Activated effector memory CD4-positive, alpha-beta T cell treated with anti-CD3 and anti-CD28 coated beads, Interleukin-2, amount 50 U/mL, for 16 hours (primary cell): ENCODE measurements at regions not wholly inside any gene's neighbourhood (a gene's known extent, or its start where the extent isn't known, plus 50 kb on each side); places are given as distances from the start of the nearest gene placed in this dataset.
"Not testable (repeated sequence)": the region's sequence is repeated elsewhere in the genome, so short reads cannot be mapped to it uniquely, and the experiment has no call there.

Experiments
- DNase-seq: peaks from one replicate; pipeline ENCODE4 v3.0.0-alpha.2; 2020

DNA sequence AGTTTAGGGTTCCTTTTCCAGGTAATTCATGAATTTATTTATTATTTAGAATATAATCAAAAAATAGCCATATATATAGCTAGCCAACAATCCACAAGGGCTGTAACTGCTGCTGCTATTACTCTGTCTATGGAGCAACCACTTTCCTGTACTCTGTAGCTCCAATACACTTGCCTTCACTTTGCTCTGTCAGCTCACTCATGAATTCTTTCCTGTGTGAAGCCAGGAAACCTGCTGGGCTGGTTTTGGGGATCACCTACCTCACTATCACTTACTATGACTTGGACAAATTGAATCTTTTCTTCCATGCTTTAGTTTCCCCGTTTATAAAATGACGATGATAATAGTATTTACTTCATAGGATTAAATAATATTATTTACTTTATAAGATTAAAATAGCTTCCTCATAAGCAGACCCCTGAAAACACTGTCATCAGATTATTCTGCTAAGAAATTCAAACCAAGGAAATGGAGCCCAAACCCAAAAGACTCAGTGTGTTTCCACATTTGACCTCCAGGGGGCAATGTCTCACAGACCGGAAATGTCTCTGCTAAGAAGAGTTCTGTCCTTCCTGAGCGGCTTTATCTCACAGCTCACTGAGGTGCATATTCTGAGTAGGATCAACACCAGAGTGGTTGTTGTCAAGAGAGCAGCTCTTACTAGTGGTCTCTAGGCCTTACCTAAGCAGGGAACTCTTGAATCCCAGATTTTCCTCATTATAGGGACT is 457.1 kb downstream of the DAD1 start:
- peak; percentile 61 for DNase-seq

DNA sequence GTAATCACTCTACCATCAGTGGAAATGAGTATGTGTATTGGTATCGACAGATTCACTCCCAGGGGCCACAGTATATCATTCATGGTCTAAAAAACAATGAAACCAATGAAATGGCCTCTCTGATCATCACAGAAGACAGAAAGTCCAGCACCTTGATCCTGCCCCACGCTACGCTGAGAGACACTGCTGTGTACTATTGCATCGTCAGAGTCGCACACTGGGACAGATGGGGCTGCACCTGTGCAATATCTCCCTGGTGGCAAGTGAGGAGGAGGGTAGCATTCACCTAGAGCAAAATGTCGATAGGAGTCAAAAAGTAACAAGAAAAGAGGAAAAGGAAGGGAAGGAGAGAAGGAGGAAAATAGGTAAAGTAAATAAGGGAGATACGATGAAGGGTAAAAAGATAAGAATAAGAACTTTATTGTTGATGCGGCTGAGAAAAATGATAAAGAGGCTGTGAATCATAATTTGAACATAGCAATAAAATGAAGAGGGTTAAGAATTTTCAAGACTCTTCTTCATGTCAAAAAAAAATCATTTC is 450.5 kb upstream of the OR4E1 start:
- no peak for DNase-seq

GRCh38 chr14:22122829-22123560 is 449.4 kb upstream of the OR4E1 start:
- DNase-seq, result no peak

GRCh38 chr14:22122227-22122818 is 448.7 kb upstream of the OR4E1 start:
- DNase-seq, result no peak

DNA sequence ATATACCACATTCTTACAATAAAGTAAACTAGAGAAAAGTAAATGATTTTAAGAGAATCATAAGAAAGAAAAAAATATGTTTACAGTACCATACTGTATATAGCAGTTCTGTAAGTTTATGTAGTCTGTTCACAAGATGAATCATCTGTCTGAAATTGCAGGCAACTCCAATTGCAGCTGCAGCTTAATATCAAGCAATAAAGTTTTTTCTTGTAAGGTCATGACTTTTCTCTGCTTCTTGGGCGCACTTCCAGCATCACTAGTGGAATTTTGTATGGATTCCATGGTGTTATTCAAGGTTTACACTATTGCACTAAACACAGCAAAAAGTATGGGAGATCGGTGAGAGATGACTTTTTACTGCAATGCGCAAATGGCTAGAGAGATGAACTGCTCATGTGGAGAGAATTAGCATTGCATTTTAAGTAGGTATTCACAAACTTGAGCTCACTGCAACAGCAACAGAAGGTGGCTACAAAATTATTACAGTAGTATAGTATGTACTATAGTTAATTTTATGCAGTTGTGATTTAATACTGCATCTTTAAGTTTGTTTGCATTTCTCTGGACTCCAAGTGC is 445.4 kb upstream of the OR4E1 start:
- no peak for DNase-seq

DNA sequence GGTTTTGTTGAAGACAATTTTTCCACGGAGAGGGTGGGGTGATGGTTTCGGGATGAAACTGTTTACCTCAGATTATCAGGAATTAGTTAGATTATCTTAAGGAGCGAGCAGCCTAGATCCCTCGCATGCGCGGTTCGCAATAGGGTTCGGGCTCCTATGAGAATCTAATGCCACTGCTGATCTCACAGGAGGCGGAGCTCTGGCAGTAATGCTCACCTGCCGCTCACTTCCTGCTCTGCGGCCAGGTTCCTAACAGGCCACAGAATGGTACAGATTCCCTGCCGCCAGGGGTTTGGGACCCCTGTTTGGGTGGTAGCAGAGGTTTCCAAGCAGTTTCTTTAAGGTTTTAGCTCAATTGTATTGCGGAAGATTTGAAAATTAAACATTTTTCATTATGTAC is 439.8 kb upstream of the OR4E1 start:
- peak; percentile 67 for DNase-seq

DNA sequence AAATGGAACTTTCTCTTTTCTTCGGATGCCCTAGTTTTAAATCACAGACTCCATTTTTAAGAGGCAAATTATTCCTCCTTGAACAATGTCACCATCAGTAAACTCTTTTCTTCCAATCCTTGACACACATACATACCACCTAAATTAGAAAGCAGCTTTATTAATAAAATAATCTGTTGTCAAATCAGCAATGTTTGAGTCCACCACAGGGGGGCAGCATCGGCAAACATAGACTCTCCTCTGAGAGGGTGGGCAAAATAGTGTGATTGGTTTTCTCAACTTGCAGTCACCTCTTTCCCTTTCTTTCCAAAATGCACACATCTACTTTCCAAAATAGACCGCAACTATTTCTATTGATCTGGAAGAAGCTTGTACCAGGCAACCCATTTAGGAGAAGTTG is 438.4 kb upstream of the OR4E1 start:
- DNase-seq, result peak; percentile 79

- no peak for DNase-seq
Observed at GRCh38 chr14:22107753-22108152, 434.1 kb upstream of the OR4E1 start.

GRCh38 chr14:22106700-22107697 is 433.4 kb upstream of the OR4E1 start:
- DNase-seq, result no peak

DNA sequence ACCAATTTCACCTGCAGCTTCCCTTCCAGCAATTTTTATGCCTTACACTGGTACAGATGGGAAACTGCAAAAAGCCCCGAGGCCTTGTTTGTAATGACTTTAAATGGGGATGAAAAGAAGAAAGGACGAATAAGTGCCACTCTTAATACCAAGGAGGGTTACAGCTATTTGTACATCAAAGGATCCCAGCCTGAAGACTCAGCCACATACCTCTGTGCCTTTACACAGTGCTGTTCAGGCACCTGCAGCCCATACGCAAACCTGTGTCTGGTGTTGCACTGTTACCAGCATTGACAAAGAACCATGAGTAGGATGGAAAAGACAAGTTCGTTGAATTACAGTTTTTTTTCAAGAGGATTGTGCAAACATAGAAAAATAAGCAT is 432.0 kb upstream of the OR4E1 start:
- no peak for DNase-seq

- no peak for DNase-seq
Observed at GRCh38 chr14:22105006-22105623, 431.5 kb upstream of the OR4E1 start.

- DNase-seq, result not testable (repeated sequence)
Observed at GRCh38 chr14:22100764-22101120, 427.1 kb upstream of the OR4E1 start.

DNA sequence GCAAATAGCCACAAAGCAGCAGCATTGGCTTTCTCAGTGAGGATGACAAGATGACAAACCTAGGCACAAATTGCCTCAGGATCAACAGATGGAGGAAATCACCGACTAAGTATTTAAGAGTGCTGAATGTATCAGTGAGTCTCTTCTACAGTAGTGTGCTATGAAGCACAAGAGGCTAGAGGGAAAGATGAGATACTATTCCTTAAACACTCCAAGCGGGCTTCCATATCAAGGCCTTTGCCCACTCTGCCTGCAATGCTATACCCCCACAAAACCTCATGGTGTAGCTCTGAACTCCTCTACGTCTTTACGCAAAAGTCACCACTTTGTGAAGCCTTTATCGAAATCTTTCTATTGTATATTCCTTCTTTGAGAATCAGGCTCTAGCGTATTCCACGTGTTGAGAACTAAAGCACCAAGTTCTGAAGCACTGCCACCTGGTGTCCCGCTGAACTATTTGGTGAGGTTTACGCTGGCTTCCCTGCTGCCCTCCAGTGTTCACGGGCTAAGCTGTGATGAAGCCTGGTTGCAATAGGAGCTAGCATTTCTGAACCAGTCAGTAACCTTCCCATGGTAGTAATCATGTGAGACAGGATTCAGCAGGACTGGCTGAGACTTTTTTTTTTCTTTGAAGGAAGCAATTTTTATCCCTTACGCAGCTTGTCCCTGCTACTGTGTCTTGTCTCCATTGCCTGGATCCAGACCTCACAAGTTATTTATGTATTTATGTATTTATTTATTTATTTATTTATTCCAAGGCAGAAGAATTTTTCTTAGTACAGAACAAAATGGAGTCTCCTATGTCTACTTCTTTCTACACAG is 426.5 kb upstream of the OR4E1 start:
- DNase-seq, result peak; percentile 80

DNA sequence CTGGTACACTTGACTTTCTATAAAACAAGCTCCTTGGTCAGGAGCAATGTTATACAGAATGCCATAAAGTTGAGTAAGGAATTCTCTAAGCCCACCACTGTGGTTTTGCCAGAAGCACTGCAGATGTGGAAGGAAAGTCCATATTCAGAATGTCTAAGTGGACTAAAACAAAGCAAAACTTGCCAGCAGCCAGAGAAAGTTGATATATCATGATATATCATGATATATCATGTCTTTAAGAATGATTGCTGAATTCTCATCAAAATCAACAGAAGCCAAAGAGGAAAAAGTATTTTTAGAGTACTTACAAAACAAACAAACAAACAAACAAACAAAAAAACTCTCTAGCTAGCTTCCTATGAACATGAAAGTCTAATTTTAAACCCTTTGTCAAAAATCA is 424.8 kb upstream of the OR4E1 start:
- DNase-seq, result no peak

GRCh38 chr14:22097586-22098292 is 424.1 kb upstream of the OR4E1 start:
- DNase-seq, result no peak

DNA sequence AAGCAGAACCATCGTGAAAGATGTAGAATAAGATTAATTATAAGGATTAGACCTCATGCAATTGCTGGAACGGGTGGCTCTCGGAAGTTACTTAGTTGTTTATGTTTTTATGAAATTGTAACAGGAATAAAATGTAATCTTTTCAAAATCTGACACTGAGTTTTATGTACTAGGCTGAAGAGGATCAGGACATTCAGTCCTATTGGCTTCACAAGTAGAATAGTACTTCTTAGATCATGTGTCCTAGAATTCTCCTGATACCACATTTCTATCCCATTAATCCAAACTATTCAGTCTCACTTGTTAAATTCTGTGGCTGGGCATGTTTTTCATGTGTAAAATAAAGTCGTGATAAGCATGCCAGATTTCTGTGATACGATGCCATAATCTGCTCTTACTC is 423.5 kb upstream of the OR4E1 start:
- DNase-seq, result no peak

GRCh38 chr14:22096514-22096895 is 422.9 kb upstream of the OR4E1 start:
- DNase-seq, result no peak

GRCh38 chr14:22095860-22096513 is 422.4 kb upstream of the OR4E1 start:
- peak; percentile 63 for DNase-seq

GRCh38 chr14:22089940-22090339 is 416.3 kb upstream of the OR4E1 start:
- no peak for DNase-seq
